Loucy (cell line): ENCODE measurements at regions not wholly inside any gene's neighbourhood (a gene's known extent, or its start where the extent isn't known, plus 50 kb on each side); places are given as distances from the start of the nearest gene placed in this dataset.

Experiments used
- EZH2phosphoT487 ChIP-seq: fragments of 200-600 bp; IDR thresholded peaks from 2 replicates; pipeline ENCODE4 v1.6.1; 2018; ENCODE audit warnings: antibody characterized with exemption, mild to moderate bottlenecking, moderate library complexity, borderline replicate concordance
- TF ChIP-seq, protein P1 (sequence below): fragments of 200-600 bp; sonication (generic); conservative IDR thresholded peaks from 2 replicates; pipeline ENCODE4 v1.5.1; 2014; ENCODE audit warnings: mild to moderate bottlenecking, antibody characterized with exemption, low read length

DNA sequence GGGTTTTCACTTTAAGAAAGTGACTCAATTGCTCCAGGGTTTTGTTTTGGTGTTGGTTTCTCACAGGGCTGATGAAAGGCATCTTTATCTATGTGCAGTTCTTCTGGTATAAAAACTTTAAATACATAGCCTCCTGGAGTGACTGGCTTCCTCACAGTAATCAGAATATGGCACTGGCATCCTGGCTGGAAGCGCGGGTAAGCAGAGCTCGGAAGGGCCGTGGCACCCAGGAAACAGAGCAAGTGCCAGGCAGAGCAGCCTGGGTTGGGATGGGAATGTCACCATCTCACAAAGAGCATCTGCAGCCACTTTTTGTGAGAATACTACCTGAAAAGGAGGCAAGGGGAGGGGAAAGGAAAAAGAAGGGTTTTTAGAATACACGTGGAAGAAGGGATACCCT lies 534.7 kb downstream of the PLCL1 start:
- TF ChIP-seq EZH2phosphoT487: no peak
- TF ChIP-seq, protein P1, sequence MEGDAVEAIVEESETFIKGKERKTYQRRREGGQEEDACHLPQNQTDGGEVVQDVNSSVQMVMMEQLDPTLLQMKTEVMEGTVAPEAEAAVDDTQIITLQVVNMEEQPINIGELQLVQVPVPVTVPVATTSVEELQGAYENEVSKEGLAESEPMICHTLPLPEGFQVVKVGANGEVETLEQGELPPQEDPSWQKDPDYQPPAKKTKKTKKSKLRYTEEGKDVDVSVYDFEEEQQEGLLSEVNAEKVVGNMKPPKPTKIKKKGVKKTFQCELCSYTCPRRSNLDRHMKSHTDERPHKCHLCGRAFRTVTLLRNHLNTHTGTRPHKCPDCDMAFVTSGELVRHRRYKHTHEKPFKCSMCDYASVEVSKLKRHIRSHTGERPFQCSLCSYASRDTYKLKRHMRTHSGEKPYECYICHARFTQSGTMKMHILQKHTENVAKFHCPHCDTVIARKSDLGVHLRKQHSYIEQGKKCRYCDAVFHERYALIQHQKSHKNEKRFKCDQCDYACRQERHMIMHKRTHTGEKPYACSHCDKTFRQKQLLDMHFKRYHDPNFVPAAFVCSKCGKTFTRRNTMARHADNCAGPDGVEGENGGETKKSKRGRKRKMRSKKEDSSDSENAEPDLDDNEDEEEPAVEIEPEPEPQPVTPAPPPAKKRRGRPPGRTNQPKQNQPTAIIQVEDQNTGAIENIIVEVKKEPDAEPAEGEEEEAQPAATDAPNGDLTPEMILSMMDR: no peak
